ENCODE measurements at regions not wholly inside any gene's neighbourhood (a gene's known extent, or its start where the extent isn't known, plus 50 kb on each side); places are given as distances from the start of the nearest gene placed in this dataset.

DNA sequence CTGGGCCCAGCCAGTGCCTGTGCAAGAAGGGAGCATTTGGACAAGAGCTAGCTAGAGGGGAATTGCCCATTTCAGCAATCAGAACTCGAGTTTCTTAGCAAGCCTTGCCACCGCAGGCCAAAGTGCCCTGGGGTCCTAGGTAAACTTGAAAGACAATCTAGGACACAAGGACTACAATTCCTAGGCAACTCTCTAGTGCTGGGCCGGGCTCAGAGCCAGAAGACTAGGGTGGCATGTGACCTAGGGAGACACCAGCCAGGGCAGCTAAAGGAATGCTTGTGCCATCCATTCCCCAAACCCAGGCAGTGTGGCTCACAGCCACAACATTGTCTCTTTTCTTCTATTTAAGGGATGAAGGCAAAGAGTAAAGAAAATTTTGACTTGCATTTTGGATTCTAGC is 205.0 kb downstream of the BMP4 start:
- no peak overlapping the region for H3K9ac ChIP-seq
- H3K9me3 ChIP-seq (ENCODE audit: control insufficient read depth, low read length): no peaks in the 10 kb centered on the region
- H3K79me2 ChIP-seq: no peaks in the 10 kb centered on the region
- TF ChIP-seq, protein P1, sequence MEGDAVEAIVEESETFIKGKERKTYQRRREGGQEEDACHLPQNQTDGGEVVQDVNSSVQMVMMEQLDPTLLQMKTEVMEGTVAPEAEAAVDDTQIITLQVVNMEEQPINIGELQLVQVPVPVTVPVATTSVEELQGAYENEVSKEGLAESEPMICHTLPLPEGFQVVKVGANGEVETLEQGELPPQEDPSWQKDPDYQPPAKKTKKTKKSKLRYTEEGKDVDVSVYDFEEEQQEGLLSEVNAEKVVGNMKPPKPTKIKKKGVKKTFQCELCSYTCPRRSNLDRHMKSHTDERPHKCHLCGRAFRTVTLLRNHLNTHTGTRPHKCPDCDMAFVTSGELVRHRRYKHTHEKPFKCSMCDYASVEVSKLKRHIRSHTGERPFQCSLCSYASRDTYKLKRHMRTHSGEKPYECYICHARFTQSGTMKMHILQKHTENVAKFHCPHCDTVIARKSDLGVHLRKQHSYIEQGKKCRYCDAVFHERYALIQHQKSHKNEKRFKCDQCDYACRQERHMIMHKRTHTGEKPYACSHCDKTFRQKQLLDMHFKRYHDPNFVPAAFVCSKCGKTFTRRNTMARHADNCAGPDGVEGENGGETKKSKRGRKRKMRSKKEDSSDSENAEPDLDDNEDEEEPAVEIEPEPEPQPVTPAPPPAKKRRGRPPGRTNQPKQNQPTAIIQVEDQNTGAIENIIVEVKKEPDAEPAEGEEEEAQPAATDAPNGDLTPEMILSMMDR (IDR thresholded peaks at IDR 0.05): no peak
- H3K4me2 ChIP-seq (ENCODE audit: low read length): no peak overlapping the region
- no peaks in the 10 kb centered on the region for H3K4me1 ChIP-seq
- H3K27ac ChIP-seq: no peak overlapping the region
- H3K36me3 ChIP-seq (ENCODE audit: control insufficient read depth, insufficient read depth, low read length): no peaks in the 10 kb centered on the region
- no peak overlapping the region for H3K4me3 ChIP-seq (ENCODE audit: low read depth, low read length)
- no peak overlapping the region for H2AFZ ChIP-seq
- H3K27me3 ChIP-seq (ENCODE audit: control insufficient read depth, insufficient read depth, low read length): no peaks in the 10 kb centered on the region

DNA sequence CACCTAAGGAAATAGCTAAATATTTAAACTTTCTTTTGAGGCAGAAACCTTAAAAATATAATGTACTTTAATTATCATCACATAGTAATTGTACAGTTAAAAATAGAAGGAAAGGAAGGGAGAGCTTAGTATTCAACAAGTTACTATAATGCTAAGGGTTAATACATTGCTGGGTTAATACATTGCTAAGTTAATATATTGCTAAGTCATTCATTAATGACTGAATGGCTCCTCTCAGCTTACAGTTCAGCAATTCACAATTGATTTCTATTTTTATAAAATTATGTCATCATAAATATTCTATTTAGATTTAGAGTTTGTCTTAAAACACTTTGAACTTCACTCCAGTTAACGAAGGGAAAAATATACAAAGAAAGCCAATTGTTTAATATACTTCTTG is 207.9 kb downstream of the BMP4 start:
- TF ChIP-seq, protein P1 (IDR thresholded peaks at IDR 0.05): no peak
- no peak overlapping the region for H2AFZ ChIP-seq
- no peaks in the 10 kb centered on the region for H3K79me2 ChIP-seq
- no peaks in the 10 kb centered on the region for H3K36me3 ChIP-seq (ENCODE audit: control insufficient read depth, insufficient read depth, low read length)
- H3K9me3 ChIP-seq (ENCODE audit: control insufficient read depth, low read length): no peaks in the 10 kb centered on the region
- H3K9ac ChIP-seq: no peak overlapping the region
- H3K4me3 ChIP-seq (ENCODE audit: low read depth, low read length): no peak overlapping the region
- no peak overlapping the region for H3K27ac ChIP-seq
- no peaks in the 10 kb centered on the region for H3K27me3 ChIP-seq (ENCODE audit: control insufficient read depth, insufficient read depth, low read length)
- H3K4me1 ChIP-seq: no peaks in the 10 kb centered on the region
- no peak overlapping the region for H3K4me2 ChIP-seq (ENCODE audit: low read length)

DNA sequence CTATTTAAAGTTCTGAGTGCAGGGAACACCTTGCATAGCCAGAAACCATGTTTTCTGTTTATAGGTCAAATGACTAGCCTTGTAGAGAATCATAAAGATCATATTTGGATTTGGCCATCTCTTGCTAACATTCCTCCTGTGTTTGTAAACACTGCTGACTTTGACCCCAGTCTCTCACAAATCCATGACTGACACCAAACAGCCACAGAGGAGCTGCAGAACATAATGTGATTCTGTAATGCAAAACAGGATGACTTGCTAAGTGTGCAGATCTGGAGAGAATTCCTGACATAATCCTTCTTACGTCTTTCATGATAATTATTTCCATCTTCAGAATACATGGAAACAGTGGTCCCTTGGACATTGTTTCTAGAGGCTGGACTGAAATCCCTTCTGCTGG is 211.8 kb downstream of the BMP4 start:
- H3K4me2 ChIP-seq (ENCODE audit: low read length): no peak overlapping the region
- no peak overlapping the region for H3K4me3 ChIP-seq (ENCODE audit: low read depth, low read length)
- H3K36me3 ChIP-seq (ENCODE audit: control insufficient read depth, insufficient read depth, low read length): no peaks in the 10 kb centered on the region
- TF ChIP-seq, protein P1 (IDR thresholded peaks at IDR 0.05): no peak
- no peak overlapping the region for H2AFZ ChIP-seq
- no peak overlapping the region for H3K9ac ChIP-seq
- no peaks in the 10 kb centered on the region for H3K9me3 ChIP-seq (ENCODE audit: control insufficient read depth, low read length)
- no peak overlapping the region for H3K27ac ChIP-seq
- H3K79me2 ChIP-seq: no peaks in the 10 kb centered on the region
- no peaks in the 10 kb centered on the region for H3K27me3 ChIP-seq (ENCODE audit: control insufficient read depth, insufficient read depth, low read length)
- no peaks in the 10 kb centered on the region for H3K4me1 ChIP-seq

DNA sequence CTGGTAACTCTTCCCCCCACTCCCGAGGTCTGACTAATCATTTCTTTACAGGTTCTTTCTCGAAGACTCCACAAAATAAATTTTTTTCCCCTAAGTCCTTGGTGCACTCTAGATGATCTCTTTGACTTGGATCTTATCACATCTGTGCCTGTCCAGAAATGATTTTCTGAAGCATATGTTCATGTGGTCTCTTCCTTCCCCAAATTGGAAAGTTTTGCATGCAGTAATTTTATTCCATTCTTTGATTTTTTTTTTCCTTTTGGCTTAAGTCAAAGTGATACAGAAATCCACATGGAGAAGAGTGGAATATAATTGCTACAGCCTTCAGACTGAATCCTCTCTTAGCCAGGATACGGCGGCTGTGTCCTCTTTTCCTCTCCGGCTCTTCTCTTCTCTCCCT is 213.3 kb downstream of the BMP4 start:
- no peak overlapping the region for H2AFZ ChIP-seq
- H3K4me2 ChIP-seq (ENCODE audit: low read length): no peak overlapping the region
- H3K36me3 ChIP-seq (ENCODE audit: control insufficient read depth, insufficient read depth, low read length): no peaks in the 10 kb centered on the region
- TF ChIP-seq, protein P1 (IDR thresholded peaks at IDR 0.05): no peak
- H3K79me2 ChIP-seq: no peaks in the 10 kb centered on the region
- H3K9me3 ChIP-seq (ENCODE audit: control insufficient read depth, low read length): no peaks in the 10 kb centered on the region
- H3K27ac ChIP-seq: no peak overlapping the region
- no peak overlapping the region for H3K4me3 ChIP-seq (ENCODE audit: low read depth, low read length)
- no peaks in the 10 kb centered on the region for H3K4me1 ChIP-seq
- H3K9ac ChIP-seq: no peak overlapping the region
- no peaks in the 10 kb centered on the region for H3K27me3 ChIP-seq (ENCODE audit: control insufficient read depth, insufficient read depth, low read length)

DNA sequence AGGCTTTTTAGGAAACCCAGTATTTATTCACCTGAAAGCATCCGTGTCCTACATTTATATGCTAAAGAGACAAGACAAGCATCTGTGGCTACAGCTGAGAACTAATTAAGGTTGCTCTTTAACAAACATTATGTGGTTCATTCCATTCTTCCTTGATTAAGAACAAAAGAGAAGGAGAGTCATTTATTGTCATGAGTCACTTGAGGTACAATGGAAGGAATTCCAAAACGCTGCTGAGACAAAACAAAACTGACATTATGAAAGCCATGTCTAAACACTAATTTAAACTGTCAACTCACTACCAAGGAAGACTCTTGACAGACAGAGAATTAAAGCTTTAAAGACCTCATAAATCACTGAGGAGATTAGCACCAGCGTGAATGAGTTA is 214.4 kb downstream of the BMP4 start:
- TF ChIP-seq, protein P1 (IDR thresholded peaks at IDR 0.05): no peak
- Histone ChIP-seq H2AFZ (no peak overlapping the region), H3K9me3 (ENCODE audit: control insufficient read depth, low read length) (no peaks in the 10 kb centered on the region), H3K4me3 (ENCODE audit: low read depth, low read length) (no peak overlapping the region), H3K79me2 (no peaks in the 10 kb centered on the region), H3K27me3 (ENCODE audit: control insufficient read depth, insufficient read depth, low read length) (no peaks in the 10 kb centered on the region), H3K36me3 (ENCODE audit: control insufficient read depth, insufficient read depth, low read length) (no peaks in the 10 kb centered on the region), H3K4me2 (ENCODE audit: low read length) (no peak overlapping the region), H3K9ac (no peak overlapping the region), H3K27ac (no peak overlapping the region), H3K4me1 (no peaks in the 10 kb centered on the region)
